B cell (primary cell): ENCODE measurements at regions not wholly inside any gene's neighbourhood (a gene's known extent, or its start where the extent isn't known, plus 50 kb on each side); places are given as distances from the start of the nearest gene placed in this dataset.

ENCODE experiments used
- ATAC-seq: fragments of 200-7000 bp; cut with Tn5 transposase; one replicate; pipeline ENCODE4 v1.10.0; 2021; ENCODE audit warnings: low read depth, mild to moderate bottlenecking, moderate number of reproducible peaks, moderate library complexity
- CTCF ChIA-PET: fragments of 350-600 bp; sonication (Branson Sonifier 250); formaldehyde crosslinking; loops from one replicate; lab custom pipeline; 2021; ENCODE audit warnings: antibody characterized with exemption, inconsistent platforms; lab: Charles Lee
- POLR2A ChIA-PET: fragments of 350-600 bp; sonication (Branson Sonifier 250); formaldehyde crosslinking; loops from one replicate; lab custom pipeline; 2021; ENCODE audit warnings: antibody characterized with exemption; lab: Charles Lee
- DNase-seq: peaks from one replicate; pipeline ENCODE4 v3.0.0; 2013
- H2AFZ ChIP-seq: 2 replicates; pipeline ENCODE4 v1.6.1; 2012; ENCODE audit warnings: mild to moderate bottlenecking, low read depth, low read length; ENCODE audit not compliant: insufficient read depth, poor library complexity, severe bottlenecking
- H3K27ac ChIP-seq, 2 donors: 1 replicate in 1 of 2; 2 replicates in 1 of 2; pipeline ENCODE4 v1.5.1; 2012 to 2013; ENCODE audit warnings: low read length in 2 of 2, mild to moderate bottlenecking in 2 of 2, moderate library complexity in 1 of 2
- H3K27me3 ChIP-seq, 4 experiments: fragments of 200-600 bp in 1 of 4; sonication (generic) in 1 of 4; replicated peaks in 1 of 4; 1 replicate in 2 of 4; 2 replicates in 2 of 4; pipeline versions ENCODE4 v1.6.1 to v1.7.0; 2013 to 2016; ENCODE audit warnings: low read length in 3 of 4, mild to moderate bottlenecking in 2 of 4, mixed read lengths in 1 of 4, moderate library complexity in 1 of 4; ENCODE audit not compliant: insufficient read depth in 4 of 4, control insufficient read depth in 3 of 4; ENCODE audit errors: control extremely low read depth in 1 of 4
- H3K36me3 ChIP-seq, 2 experiments: replicated peaks in 1 of 2; 1 replicate in 1 of 2; 2 replicates in 1 of 2; pipeline versions ENCODE4 v1.6.1 to v1.7.1; 2013; ENCODE audit warnings: low read length in 1 of 2; ENCODE audit not compliant: insufficient read depth in 2 of 2, control insufficient read depth in 1 of 2; ENCODE audit errors: control extremely low read depth in 1 of 2, extremely low read depth in 1 of 2
- H3K4me1 ChIP-seq, 2 donors: fragments of 200-600 bp in 1 of 2; sonication (generic) in 1 of 2; 1 replicate in 1 of 2; 2 replicates in 1 of 2; pipeline versions ENCODE4 v1.5.1 to v1.6.1; 2013 to 2017; ENCODE audit warnings: low read length in 2 of 2; ENCODE audit not compliant: control insufficient read depth in 2 of 2, insufficient read depth in 2 of 2
- H3K4me2 ChIP-seq: replicated peaks from 2 replicates; pipeline ENCODE3; 2012; ENCODE audit warnings: mild to moderate bottlenecking, low read depth, low read length; ENCODE audit not compliant: poor library complexity, severe bottlenecking
- H3K4me3 ChIP-seq, 5 experiments: fragments of 200-600 bp in 1 of 5; sonication (generic) in 1 of 5; 1 replicate in 3 of 5; 2 replicates in 2 of 5; pipeline versions ENCODE4 v1.5.1 to v1.7.0; 2011 to 2016; ENCODE audit warnings: low read length in 4 of 5, mild to moderate bottlenecking in 4 of 5, low read depth in 2 of 5, control low read depth in 1 of 5, moderate library complexity in 1 of 5; ENCODE audit not compliant: insufficient read depth in 1 of 5; ENCODE audit errors: control extremely low read depth in 1 of 5, extremely low read depth in 1 of 5
- H3K79me2 ChIP-seq: fragments of 200-600 bp; sonication (generic); one replicate; pipeline ENCODE4 v1.6.0; 2016; ENCODE audit warnings: low read length; ENCODE audit not compliant: control insufficient read depth, insufficient read depth
- H3K9ac ChIP-seq: fragments of 200-600 bp; sonication (generic); 2 replicates; pipeline ENCODE4 v1.6.1; 2017; ENCODE audit warnings: mild to moderate bottlenecking, low read length, moderate library complexity
- H3K9me3 ChIP-seq, 3 donors: one replicate each; pipeline versions ENCODE4 v1.6.1 to v1.7.1; 2013; ENCODE audit warnings: low read length in 2 of 3; ENCODE audit not compliant: control insufficient read depth in 2 of 3, insufficient read depth in 1 of 3; ENCODE audit errors: control extremely low read depth in 1 of 3
- H4K20me1 ChIP-seq: 2 replicates; pipeline ENCODE4 v1.6.0; 2012; ENCODE audit warnings: mild to moderate bottlenecking, low read length; ENCODE audit not compliant: insufficient read depth, control insufficient read depth, poor library complexity, severe bottlenecking
- H3K27ac Mint-ChIP-seq: one replicate; pipeline ENCODE4 v1.8.0; 2021; ENCODE audit warnings: mixed read lengths
- H3K27me3 Mint-ChIP-seq: one replicate; pipeline ENCODE4 v1.8.0; 2021; ENCODE audit warnings: mixed read lengths
- H3K4me1 Mint-ChIP-seq: one replicate; pipeline ENCODE4 v1.8.0; 2021; ENCODE audit warnings: mixed read lengths
- H3K4me3 Mint-ChIP-seq: one replicate; pipeline ENCODE4 v1.8.0; 2021; ENCODE audit warnings: mixed read lengths
- H3K9me3 Mint-ChIP-seq: one replicate; pipeline ENCODE4 v1.8.0; 2022; ENCODE audit warnings: mixed read lengths; ENCODE audit not compliant: insufficient read depth
- CTCF ChIP-seq: fragments of 200-600 bp; IDR thresholded peaks from one replicate; pipeline ENCODE4 v1.8.0; 2022; ENCODE audit warnings: antibody characterized with exemption, mild to moderate bottlenecking
- EZH2 ChIP-seq: IDR thresholded peaks from 2 replicates; pipeline ENCODE4 v1.6.1; 2012; ENCODE audit warnings: borderline replicate concordance, low read depth, mild to moderate bottlenecking, moderate library complexity, low read length; ENCODE audit not compliant: insufficient read depth, poor library complexity, severe bottlenecking
- WGBS: methylation state at CpG from one replicate; pipeline ENCODE4 v1.1.5; 2013; ENCODE audit warnings: missing lambda C conversion rate; ENCODE audit not compliant: insufficient coverage; 5-methylcytosine and 5-hydroxymethylcytosine counted together
- intact Hi-C: fragments of 100-400 bp; cut with micrococcal nuclease; formaldehyde crosslinking; loops from one replicate; pipeline ENCODE4 v1.10.0; 2022

GRCh38 chr3:36114353-36114752, 266.0 kb upstream of the STAC start:
- H3K4me3 Mint-ChIP-seq, result no peak overlapping the region
- Histone ChIP-seq H3K9ac (no peak overlapping the region), H3K27ac (no peak overlapping the region), H3K4me2 (no peak overlapping the region), H4K20me1 (no peaks in the 10 kb centered on the region), H3K27me3 (no peaks in the 10 kb centered on the region), H3K79me2 (no peaks in the 10 kb centered on the region), H2AFZ (no peak overlapping the region), H3K4me3 (no peak overlapping the region), H3K4me1 (no peaks in the 10 kb centered on the region), H3K9me3 (no peaks in the 10 kb centered on the region), H3K36me3 (no peaks in the 10 kb centered on the region)
- DNase-seq (no peak), ATAC-seq (no peak)
- no peaks in the 10 kb centered on the region for H3K4me1 Mint-ChIP-seq
- TF ChIP-seq EZH2 (no peak), CTCF (no peak)
- intact Hi-C loops, result no loop called here
- H3K27ac Mint-ChIP-seq, result no peak overlapping the region
- H3K9me3 Mint-ChIP-seq, result no peaks in the 10 kb centered on the region
- CTCF ChIA-PET, result no interaction called here
- POLR2A ChIA-PET, result no interaction called here
- peaks cover 3% of the 10 kb centered on the region for H3K27me3 Mint-ChIP-seq

GRCh38 chr3:36124118-36124796, 256.0 kb upstream of the STAC start:
- no peaks in the 10 kb centered on the region for H3K27me3 ChIP-seq
- peaks cover 0 to 4% (median 0%) of the 10 kb centered on the region in 3 donors for H3K9me3 ChIP-seq
- Mint-ChIP-seq H3K4me1 (no peaks in the 10 kb centered on the region), H3K9me3 (peaks cover 5% of the 10 kb centered on the region), H3K27me3 (no peaks in the 10 kb centered on the region), H3K27ac (no peak overlapping the region), H3K4me3 (no peak overlapping the region)
- H3K9ac ChIP-seq, result no peak overlapping the region
- H2AFZ ChIP-seq, result no peak overlapping the region
- intact Hi-C loops, result no loop called here
- H4K20me1 ChIP-seq, result no peaks in the 10 kb centered on the region
- ATAC-seq (no peak), DNase-seq (no peak)
- H3K4me2 ChIP-seq, result no peak overlapping the region
- H3K27ac ChIP-seq, result no peak overlapping the region
- no peaks in the 10 kb centered on the region for H3K79me2 ChIP-seq
- H3K4me1 ChIP-seq, result no peaks in the 10 kb centered on the region
- WGBS, result 86% methylated on average over 1 of the region's 2 CpGs
- ChIA-PET POLR2A (no interaction called here), CTCF (no interaction called here)
- no peak for TF ChIP-seq CTCF
- TF ChIP-seq EZH2, result no peak
- no peak overlapping the region for H3K4me3 ChIP-seq
- H3K36me3 ChIP-seq, result no peaks in the 10 kb centered on the region
